ENCODE measurements at regions not wholly inside any gene's neighbourhood (a gene's known extent, or its start where the extent isn't known, plus 50 kb on each side); places are given as distances from the start of the nearest gene placed in this dataset.

GRCh38 chr7:31398815-31399214, 58.3 kb upstream of the NEUROD6 start:
- no peak for DNase-seq (ENCODE audit: extremely low spot score)
- ChIA-PET CTCF (interaction anchor here (1.3 kb wide), 1 partner anchor 29 kb away, joined by 4 read pairs; no protein-coding TSS in a partner anchor), POLR2A (no interaction called here)
- TF ChIP-seq CTCF (IDR thresholded peaks at IDR 0.05; ENCODE audit: control extremely low read depth, extremely low read depth, low read depth, missing control alignments): no peak

- CTCF ChIA-PET: no interaction called here
- TF ChIP-seq CTCF (IDR thresholded peaks at IDR 0.05; ENCODE audit: control extremely low read depth, extremely low read depth, low read depth, missing control alignments): no peak
- no peak for DNase-seq (ENCODE audit: extremely low spot score)
- POLR2A ChIA-PET: no interaction called here
Measured at GRCh38 chr7:31407178-31407676, 66.7 kb upstream of the NEUROD6 start.

GRCh38 chr7:31408140-31408729, 67.7 kb upstream of the NEUROD6 start:
- POLR2A ChIA-PET: no interaction called here
- no peak for DNase-seq (ENCODE audit: extremely low spot score)
- no peak for TF ChIP-seq CTCF (IDR thresholded peaks at IDR 0.05; ENCODE audit: control extremely low read depth, extremely low read depth, low read depth, missing control alignments)

GRCh38 chr7:31410265-31410664, 69.7 kb upstream of the NEUROD6 start:
- DNase-seq (ENCODE audit: extremely low spot score): no peak
- ChIA-PET POLR2A (no interaction called here), CTCF (interaction anchor here (0.7 to 2.0 kb wide), 4 partner anchors 10 to 79 kb away, joined by 3 to 6 read pairs (median 4); no protein-coding TSS in a partner anchor)
- TF ChIP-seq CTCF (IDR thresholded peaks at IDR 0.05; ENCODE audit: control extremely low read depth, extremely low read depth, low read depth, missing control alignments): no peak

More at GRCh38 chr7:31408140-31408729, 67.7 kb upstream of the NEUROD6 start:
- CTCF ChIA-PET: no interaction called here

- TF ChIP-seq CTCF (IDR thresholded peaks at IDR 0.05; ENCODE audit: control extremely low read depth, extremely low read depth, low read depth, missing control alignments): no peak
- DNase-seq (ENCODE audit: extremely low spot score): no peak
- CTCF ChIA-PET: no interaction called here
- POLR2A ChIA-PET: no interaction called here
Measured at GRCh38 chr7:31411416-31411815, 70.9 kb upstream of the NEUROD6 start.

GRCh38 chr7:31413766-31414165, 73.2 kb upstream of the NEUROD6 start:
- no peak for TF ChIP-seq CTCF (IDR thresholded peaks at IDR 0.05; ENCODE audit: control extremely low read depth, extremely low read depth, low read depth, missing control alignments)
- POLR2A ChIA-PET: no interaction called here
- CTCF ChIA-PET: interaction anchor here (1.1 to 2.2 kb wide), 2 partner anchors 8 to 30 kb away, joined by 3 to 5 read pairs; no protein-coding TSS in a partner anchor
- DNase-seq (ENCODE audit: extremely low spot score): no peak

Measured in GM10248 (cell line).